GM23338 (cell line): ENCODE measurements at regions not wholly inside any gene's neighbourhood (a gene's known extent, or its start where the extent isn't known, plus 50 kb on each side); places are given as distances from the start of the nearest gene placed in this dataset.
"Not testable (repeated sequence)": the region's sequence is repeated elsewhere in the genome, so short reads cannot be mapped to it uniquely, and the experiment has no call there.

Experiments used
- ATAC-seq: fragments of 200-7000 bp; cut with Tn5 transposase; 3 replicates; pipeline ENCODE4 v1.9.1; 2020
- DNase-seq: peaks from one replicate; pipeline ENCODE4 v3.0.0-alpha.2; 2015; ENCODE audit warnings: low spot score
- H2AFZ ChIP-seq: fragments of 200-600 bp; sonication (generic); 2 replicates; pipeline ENCODE4 v1.8.0; 2016; ENCODE audit warnings: antibody characterized with exemption, mild to moderate bottlenecking, moderate library complexity
- H3F3A ChIP-seq: fragments of 200-600 bp; sonication (generic); replicated peaks from 2 replicates; pipeline ENCODE4 v1.8.0; 2017; ENCODE audit warnings: antibody characterized with exemption, mixed run types, low read depth
- H3K27ac ChIP-seq: fragments of 200-600 bp; sonication (generic); 2 replicates; pipeline ENCODE4 v1.6.1; 2016; ENCODE audit warnings: low read depth
- H3K27me3 ChIP-seq: fragments of 200-600 bp; sonication (generic); 2 replicates; pipeline ENCODE4 v1.8.0; 2016; ENCODE audit warnings: mild to moderate bottlenecking, mixed run types, moderate library complexity; ENCODE audit not compliant: insufficient read depth
- H3K36me3 ChIP-seq: fragments of 200-600 bp; sonication (generic); 2 replicates; pipeline ENCODE4 v1.8.0; 2016; ENCODE audit warnings: mild to moderate bottlenecking; ENCODE audit not compliant: insufficient read depth
- H3K4me1 ChIP-seq: fragments of 200-600 bp; sonication (generic); 2 replicates; pipeline ENCODE4 v1.8.0; 2016; ENCODE audit warnings: mild to moderate bottlenecking, moderate library complexity; ENCODE audit not compliant: insufficient read depth
- H3K4me2 ChIP-seq: fragments of 200-600 bp; sonication (generic); 2 replicates; pipeline ENCODE4 v1.7.1; 2017; ENCODE audit warnings: mixed run types
- H3K4me3 ChIP-seq: fragments of 200-600 bp; sonication (generic); 2 replicates; pipeline ENCODE4 v1.6.1; 2016; ENCODE audit warnings: mixed run types
- H3K79me2 ChIP-seq: fragments of 200-600 bp; sonication (generic); replicated peaks from 2 replicates; pipeline ENCODE4 v1.8.0; 2017; ENCODE audit warnings: mild to moderate bottlenecking; ENCODE audit not compliant: insufficient read depth
- H3K9me2 ChIP-seq: fragments of 200-600 bp; sonication (generic); 2 replicates; pipeline ENCODE4 v1.8.0; 2017; ENCODE audit not compliant: insufficient read depth
- H4K20me1 ChIP-seq: fragments of 200-600 bp; sonication (generic); replicated peaks from 2 replicates; pipeline ENCODE4 v1.8.0; 2017; ENCODE audit warnings: mild to moderate bottlenecking; ENCODE audit not compliant: insufficient read depth
- H3K27ac Mint-ChIP-seq: 2 replicates; pipeline ENCODE4 v1.8.0; 2020; ENCODE audit warnings: inconsistent platforms, mild to moderate bottlenecking, moderate library complexity, mixed read lengths
- H3K27me3 Mint-ChIP-seq: 3 replicates; pipeline ENCODE4 v1.8.0; 2022; ENCODE audit warnings: low read depth, mild to moderate bottlenecking, moderate library complexity, mixed read lengths, inconsistent platforms; ENCODE audit not compliant: insufficient read depth, poor library complexity
- H3K36me3 Mint-ChIP-seq: 3 replicates; pipeline ENCODE4 v1.8.0; 2021; ENCODE audit warnings: low read depth, mild to moderate bottlenecking, inconsistent platforms, moderate library complexity, mixed read lengths
- H3K4me1 Mint-ChIP-seq: 3 replicates; pipeline ENCODE4 v1.8.0; 2020; ENCODE audit warnings: mild to moderate bottlenecking, inconsistent platforms, mixed read lengths
- H3K4me3 Mint-ChIP-seq: 3 replicates; pipeline ENCODE4 v1.8.0; 2021; ENCODE audit warnings: moderate library complexity, mild to moderate bottlenecking, inconsistent platforms, mixed read lengths
- H3K9me3 Mint-ChIP-seq: 3 replicates; pipeline ENCODE4 v1.8.0; 2020; ENCODE audit warnings: moderate library complexity, mild to moderate bottlenecking, inconsistent platforms, mixed read lengths
- EZH2phosphoT487 ChIP-seq: fragments of 200-600 bp; sonication (generic); IDR thresholded peaks from one replicate; pipeline ENCODE4 v1.8.1; 2018; ENCODE audit warnings: antibody characterized with exemption; ENCODE audit not compliant: unreplicated experiment
- TF ChIP-seq, protein P1 (sequence below): fragments of 250-450 bp; sonication (Bioruptor Pico); IDR thresholded peaks from 2 replicates; pipeline ENCODE4 v1.5.0; 2020; ENCODE audit warnings: mild to moderate bottlenecking, moderate library complexity

DNA sequence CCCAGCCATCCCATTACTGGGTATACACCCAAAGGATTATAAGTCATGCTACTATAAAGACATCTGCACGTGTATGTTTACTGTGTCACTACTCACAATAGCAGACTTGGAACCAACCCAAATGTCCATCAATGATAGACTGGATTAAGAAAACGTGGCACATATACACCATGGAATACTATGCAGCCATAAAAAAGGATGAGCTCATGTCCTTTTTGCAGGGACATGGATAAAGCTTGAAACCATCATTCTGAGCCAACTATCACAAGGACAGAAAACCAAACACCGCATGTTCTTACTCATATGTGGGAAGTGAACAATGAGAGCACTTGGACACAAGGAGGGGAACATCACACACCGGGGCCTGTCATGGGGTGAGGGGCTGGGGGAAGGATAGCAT, 248.0 kb downstream of the NDUFS4 start:
- H2AFZ ChIP-seq, H3K4me3 ChIP-seq, H3F3A ChIP-seq, H3K9me2 ChIP-seq, H3K4me3 Mint-ChIP-seq, H3K27me3 ChIP-seq, DNase-seq, H3K4me1 Mint-ChIP-seq, H3K27me3 Mint-ChIP-seq, H3K36me3 ChIP-seq, ATAC-seq, H3K36me3 Mint-ChIP-seq, H4K20me1 ChIP-seq, H3K79me2 ChIP-seq, H3K27ac ChIP-seq, H3K4me1 ChIP-seq, H3K4me2 ChIP-seq, H3K27ac Mint-ChIP-seq: not testable (repeated sequence)
- peaks cover 30% of the 10 kb centered on the region for H3K9me3 Mint-ChIP-seq

DNA sequence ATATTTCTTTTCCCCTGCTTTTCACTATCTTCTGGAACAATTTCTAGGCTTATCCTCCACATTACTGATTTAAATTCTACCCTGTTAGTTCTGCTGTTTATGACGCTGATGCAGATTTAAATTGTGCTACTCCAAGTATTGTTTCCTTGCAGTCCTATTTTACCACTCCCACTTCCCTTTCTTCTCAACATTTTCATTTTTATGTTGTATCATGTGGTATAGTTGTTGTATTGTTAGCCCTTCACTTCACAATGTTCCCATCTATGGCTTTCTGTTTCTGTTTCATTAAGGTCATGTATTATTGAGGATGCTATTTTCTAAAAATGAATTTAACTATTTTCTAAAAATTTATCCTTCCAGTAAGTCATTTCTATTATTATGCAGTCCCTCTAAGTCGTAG, 254.4 kb downstream of the NDUFS4 start:
- Histone ChIP-seq H3K36me3 (no peaks in the 10 kb centered on the region), H3K79me2 (no peaks in the 10 kb centered on the region), H3K27me3 (no peaks in the 10 kb centered on the region), H3K4me2 (no peak overlapping the region), H2AFZ (no peak overlapping the region), H3K4me3 (no peak overlapping the region), H3K4me1 (0 out of 2 replicates have a peak, but pooled peaks cover 5% of the 10 kb centered on the region), H3K27ac (no peak overlapping the region), H3K9me2 (peaks cover 6% of the 10 kb centered on the region), H4K20me1 (no peaks in the 10 kb centered on the region), H3F3A (no peaks in the 10 kb centered on the region)
- Mint-ChIP-seq H3K27ac (no peak overlapping the region), H3K4me1 (peaks cover 12% of the 10 kb centered on the region), H3K4me3 (no peak overlapping the region), H3K9me3 (peaks cover 2% of the 10 kb centered on the region; the same call in 1 of the 3 replicates), H3K36me3 (no peaks in the 10 kb centered on the region), H3K27me3 (peaks cover 2% of the 10 kb centered on the region)
- no peak for DNase-seq
- TF ChIP-seq, protein P1, sequence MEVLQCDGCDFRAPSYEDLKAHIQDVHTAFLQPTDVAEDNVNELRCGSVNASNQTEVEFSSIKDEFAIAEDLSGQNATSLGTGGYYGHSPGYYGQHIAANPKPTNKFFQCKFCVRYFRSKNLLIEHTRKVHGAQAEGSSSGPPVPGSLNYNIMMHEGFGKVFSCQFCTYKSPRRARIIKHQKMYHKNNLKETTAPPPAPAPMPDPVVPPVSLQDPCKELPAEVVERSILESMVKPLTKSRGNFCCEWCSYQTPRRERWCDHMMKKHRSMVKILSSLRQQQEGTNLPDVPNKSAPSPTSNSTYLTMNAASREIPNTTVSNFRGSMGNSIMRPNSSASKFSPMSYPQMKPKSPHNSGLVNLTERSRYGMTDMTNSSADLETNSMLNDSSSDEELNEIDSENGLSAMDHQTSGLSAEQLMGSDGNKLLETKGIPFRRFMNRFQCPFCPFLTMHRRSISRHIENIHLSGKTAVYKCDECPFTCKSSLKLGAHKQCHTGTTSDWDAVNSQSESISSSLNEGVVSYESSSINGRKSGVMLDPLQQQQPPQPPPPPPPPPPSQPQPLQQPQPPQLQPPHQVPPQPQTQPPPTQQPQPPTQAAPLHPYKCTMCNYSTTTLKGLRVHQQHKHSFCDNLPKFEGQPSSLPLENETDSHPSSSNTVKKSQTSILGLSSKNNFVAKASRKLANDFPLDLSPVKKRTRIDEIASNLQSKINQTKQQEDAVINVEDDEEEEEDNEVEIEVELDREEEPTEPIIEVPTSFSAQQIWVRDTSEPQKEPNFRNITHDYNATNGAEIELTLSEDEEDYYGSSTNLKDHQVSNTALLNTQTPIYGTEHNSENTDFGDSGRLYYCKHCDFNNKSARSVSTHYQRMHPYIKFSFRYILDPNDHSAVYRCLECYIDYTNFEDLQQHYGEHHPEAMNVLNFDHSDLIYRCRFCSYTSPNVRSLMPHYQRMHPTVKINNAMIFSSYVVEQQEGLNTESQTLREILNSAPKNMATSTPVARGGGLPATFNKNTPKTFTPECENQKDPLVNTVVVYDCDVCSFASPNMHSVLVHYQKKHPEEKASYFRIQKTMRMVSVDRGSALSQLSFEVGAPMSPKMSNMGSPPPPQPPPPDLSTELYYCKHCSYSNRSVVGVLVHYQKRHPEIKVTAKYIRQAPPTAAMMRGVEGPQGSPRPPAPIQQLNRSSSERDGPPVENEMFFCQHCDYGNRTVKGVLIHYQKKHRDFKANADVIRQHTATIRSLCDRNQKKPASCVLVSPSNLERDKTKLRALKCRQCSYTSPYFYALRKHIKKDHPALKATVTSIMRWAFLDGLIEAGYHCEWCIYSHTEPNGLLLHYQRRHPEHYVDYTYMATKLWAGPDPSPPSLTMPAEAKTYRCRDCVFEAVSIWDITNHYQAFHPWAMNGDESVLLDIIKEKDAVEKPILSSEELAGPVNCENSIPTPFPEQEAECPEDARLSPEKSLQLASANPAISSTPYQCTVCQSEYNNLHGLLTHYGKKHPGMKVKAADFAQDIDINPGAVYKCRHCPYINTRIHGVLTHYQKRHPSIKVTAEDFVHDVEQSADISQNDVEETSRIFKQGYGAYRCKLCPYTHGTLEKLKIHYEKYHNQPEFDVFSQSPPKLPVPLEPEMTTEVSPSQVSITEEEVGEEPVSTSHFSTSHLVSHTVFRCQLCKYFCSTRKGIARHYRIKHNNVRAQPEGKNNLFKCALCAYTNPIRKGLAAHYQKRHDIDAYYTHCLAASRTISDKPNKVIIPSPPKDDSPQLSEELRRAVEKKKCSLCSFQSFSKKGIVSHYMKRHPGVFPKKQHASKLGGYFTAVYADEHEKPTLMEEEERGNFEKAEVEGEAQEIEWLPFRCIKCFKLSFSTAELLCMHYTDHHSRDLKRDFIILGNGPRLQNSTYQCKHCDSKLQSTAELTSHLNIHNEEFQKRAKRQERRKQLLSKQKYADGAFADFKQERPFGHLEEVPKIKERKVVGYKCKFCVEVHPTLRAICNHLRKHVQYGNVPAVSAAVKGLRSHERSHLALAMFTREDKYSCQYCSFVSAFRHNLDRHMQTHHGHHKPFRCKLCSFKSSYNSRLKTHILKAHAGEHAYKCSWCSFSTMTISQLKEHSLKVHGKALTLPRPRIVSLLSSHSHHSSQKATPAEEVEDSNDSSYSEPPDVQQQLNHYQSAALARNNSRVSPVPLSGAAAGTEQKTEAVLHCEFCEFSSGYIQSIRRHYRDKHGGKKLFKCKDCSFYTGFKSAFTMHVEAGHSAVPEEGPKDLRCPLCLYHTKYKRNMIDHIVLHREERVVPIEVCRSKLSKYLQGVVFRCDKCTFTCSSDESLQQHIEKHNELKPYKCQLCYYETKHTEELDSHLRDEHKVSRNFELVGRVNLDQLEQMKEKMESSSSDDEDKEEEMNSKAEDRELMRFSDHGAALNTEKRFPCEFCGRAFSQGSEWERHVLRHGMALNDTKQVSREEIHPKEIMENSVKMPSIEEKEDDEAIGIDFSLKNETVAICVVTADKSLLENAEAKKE (CRISPR knock-in tag), result no peak
- TF ChIP-seq EZH2phosphoT487, result no peak
- no peak for ATAC-seq
